ENCODE measurements at regions not wholly inside any gene's neighbourhood (a gene's known extent, or its start where the extent isn't known, plus 50 kb on each side); places are given as distances from the start of the nearest gene placed in this dataset.
A peak's percentile ranks its signal among the peaks of the same experiment; 100 is the strongest.
"Not testable (repeated sequence)": the region's sequence is repeated elsewhere in the genome, so short reads cannot be mapped to it uniquely, and the experiment has no call there.

GRCh38 chr2:64910972-64911433, 78.2 kb upstream of the SLC1A4 start:
- no peaks in the 10 kb centered on the region for H3K9me3 Mint-ChIP-seq
- peaks cover 11% of the 10 kb centered on the region for H3K27me3 Mint-ChIP-seq (ENCODE audit: low read depth)
- no peak overlapping the region for H3K4me3 Mint-ChIP-seq
- no peaks in the 10 kb centered on the region for H3K36me3 Mint-ChIP-seq (ENCODE audit: low read depth)
- H3K27ac Mint-ChIP-seq, result no peak overlapping the region
- peaks cover 6% of the 10 kb centered on the region for H3K4me1 Mint-ChIP-seq (ENCODE audit: low read depth)

GRCh38 chr2:64913357-64913869, 75.8 kb upstream of the SLC1A4 start:
- no peak overlapping the region for H3K4me3 Mint-ChIP-seq
- H3K27ac Mint-ChIP-seq, result no peak overlapping the region
- no peaks in the 10 kb centered on the region for H3K9me3 Mint-ChIP-seq
- H3K27me3 Mint-ChIP-seq (ENCODE audit: low read depth), result peaks cover 4% of the 10 kb centered on the region
- H3K36me3 Mint-ChIP-seq (ENCODE audit: low read depth), result no peaks in the 10 kb centered on the region
- H3K4me1 Mint-ChIP-seq (ENCODE audit: low read depth), result peaks cover 15% of the 10 kb centered on the region

- H3K4me3 Mint-ChIP-seq, result no peak overlapping the region
- H3K4me1 Mint-ChIP-seq (ENCODE audit: low read depth), result peaks cover 20% of the 10 kb centered on the region
- no peaks in the 10 kb centered on the region for H3K36me3 Mint-ChIP-seq (ENCODE audit: low read depth)
- no peak overlapping the region for H3K27ac Mint-ChIP-seq
- H3K9me3 Mint-ChIP-seq, result no peaks in the 10 kb centered on the region
- no peaks in the 10 kb centered on the region for H3K27me3 Mint-ChIP-seq (ENCODE audit: low read depth)
Measured at GRCh38 chr2:64914247-64914646, 75.0 kb upstream of the SLC1A4 start.

- H3K4me3 Mint-ChIP-seq, result no peak overlapping the region
- H3K36me3 Mint-ChIP-seq (ENCODE audit: low read depth), result no peaks in the 10 kb centered on the region
Measured at GRCh38 chr2:64914735-64915509, 74.3 kb upstream of the SLC1A4 start.

GRCh38 chr2:64915510-64915900, 73.7 kb upstream of the SLC1A4 start:
- Mint-ChIP-seq H3K27ac (no peak overlapping the region), H3K36me3 (ENCODE audit: low read depth) (no peaks in the 10 kb centered on the region), H3K9me3 (no peaks in the 10 kb centered on the region), H3K4me1 (ENCODE audit: low read depth) (peaks cover 23% of the 10 kb centered on the region), H3K4me3 (no peak overlapping the region), H3K27me3 (ENCODE audit: low read depth) (no peaks in the 10 kb centered on the region)

More at GRCh38 chr2:64914735-64915509, 74.3 kb upstream of the SLC1A4 start:
- H3K27me3 Mint-ChIP-seq (ENCODE audit: low read depth), result no peaks in the 10 kb centered on the region
- no peaks in the 10 kb centered on the region for H3K9me3 Mint-ChIP-seq
- no peak overlapping the region for H3K27ac Mint-ChIP-seq
- H3K4me1 Mint-ChIP-seq (ENCODE audit: low read depth), result peaks cover 23% of the 10 kb centered on the region

GRCh38 chr2:64918220-64918886, 70.8 kb upstream of the SLC1A4 start:
- peaks cover 20% of the 10 kb centered on the region for H3K4me1 Mint-ChIP-seq (ENCODE audit: low read depth)
- peak overlapping the region; percentile 74 for H3K27ac Mint-ChIP-seq
- no peaks in the 10 kb centered on the region for H3K36me3 Mint-ChIP-seq (ENCODE audit: low read depth)
- H3K9me3 Mint-ChIP-seq, result no peaks in the 10 kb centered on the region
- H3K4me3 Mint-ChIP-seq, result peak overlapping the region; percentile 89
- no peaks in the 10 kb centered on the region for H3K27me3 Mint-ChIP-seq (ENCODE audit: low read depth)

- peaks cover 21% of the 10 kb centered on the region for H3K4me1 Mint-ChIP-seq (ENCODE audit: low read depth)
- peak overlapping the region; percentile 64 for H3K27ac Mint-ChIP-seq
- H3K4me3 Mint-ChIP-seq, result peak overlapping the region; percentile 56
- H3K36me3 Mint-ChIP-seq (ENCODE audit: low read depth), result no peaks in the 10 kb centered on the region
- peaks cover 5% of the 10 kb centered on the region for H3K9me3 Mint-ChIP-seq
- no peaks in the 10 kb centered on the region for H3K27me3 Mint-ChIP-seq (ENCODE audit: low read depth)
Measured at GRCh38 chr2:64919261-64919660, 69.9 kb upstream of the SLC1A4 start.

GRCh38 chr2:64922482-64923384, 66.5 kb upstream of the SLC1A4 start:
- Mint-ChIP-seq H3K36me3 (ENCODE audit: low read depth) (peaks cover 9% of the 10 kb centered on the region), H3K27me3 (ENCODE audit: low read depth) (no peaks in the 10 kb centered on the region), H3K27ac (no peak overlapping the region), H3K4me3 (no peak overlapping the region), H3K9me3 (peaks cover 23% of the 10 kb centered on the region), H3K4me1 (ENCODE audit: low read depth) (peaks cover 20% of the 10 kb centered on the region)

- H3K27me3 Mint-ChIP-seq (ENCODE audit: low read depth), result no peaks in the 10 kb centered on the region
- no peak overlapping the region for H3K27ac Mint-ChIP-seq
- peaks cover 14% of the 10 kb centered on the region for H3K4me1 Mint-ChIP-seq (ENCODE audit: low read depth)
- peaks cover 23% of the 10 kb centered on the region for H3K9me3 Mint-ChIP-seq
- H3K4me3 Mint-ChIP-seq, result no peak overlapping the region
- H3K36me3 Mint-ChIP-seq (ENCODE audit: low read depth), result peaks cover 9% of the 10 kb centered on the region
Measured at GRCh38 chr2:64923385-64923710, 65.9 kb upstream of the SLC1A4 start.

GRCh38 chr2:64924170-64924934, 64.8 kb upstream of the SLC1A4 start:
- Mint-ChIP-seq H3K4me3 (no peak overlapping the region), H3K36me3 (ENCODE audit: low read depth) (peaks cover 9% of the 10 kb centered on the region), H3K27me3 (ENCODE audit: low read depth) (peaks cover 5% of the 10 kb centered on the region), H3K27ac (no peak overlapping the region), H3K9me3 (peaks cover 23% of the 10 kb centered on the region), H3K4me1 (ENCODE audit: low read depth) (peaks cover 6% of the 10 kb centered on the region)

GRCh38 chr2:64925930-64926722, 63.1 kb upstream of the SLC1A4 start:
- Mint-ChIP-seq H3K27me3 (ENCODE audit: low read depth) (peaks cover 17% of the 10 kb centered on the region), H3K9me3 (peaks cover 23% of the 10 kb centered on the region)
- not testable (repeated sequence) for H3K36me3 Mint-ChIP-seq (ENCODE audit: low read depth); H3K4me1 Mint-ChIP-seq (ENCODE audit: low read depth); H3K27ac Mint-ChIP-seq; H3K4me3 Mint-ChIP-seq

GRCh38 chr2:64928813-64929212, 60.4 kb upstream of the SLC1A4 start:
- peaks cover 4% of the 10 kb centered on the region for H3K4me1 Mint-ChIP-seq (ENCODE audit: low read depth)
- peaks cover 9% of the 10 kb centered on the region for H3K36me3 Mint-ChIP-seq (ENCODE audit: low read depth)
- H3K27ac Mint-ChIP-seq, result no peak overlapping the region
- H3K27me3 Mint-ChIP-seq (ENCODE audit: low read depth), result peaks cover 39% of the 10 kb centered on the region
- no peak overlapping the region for H3K4me3 Mint-ChIP-seq
- H3K9me3 Mint-ChIP-seq, result peaks cover 23% of the 10 kb centered on the region

- Mint-ChIP-seq H3K4me3 (no peak overlapping the region), H3K9me3 (peaks cover 18% of the 10 kb centered on the region), H3K36me3 (ENCODE audit: low read depth) (peaks cover 9% of the 10 kb centered on the region), H3K27me3 (ENCODE audit: low read depth) (peaks cover 41% of the 10 kb centered on the region), H3K4me1 (ENCODE audit: low read depth) (peaks cover 2% of the 10 kb centered on the region), H3K27ac (no peak overlapping the region)
Measured at GRCh38 chr2:64929333-64929732, 59.9 kb upstream of the SLC1A4 start.

Data from T-helper 1 cell treated with Interleukin-12 subunit alpha and Interleukin-12 subunit beta and Interleukin-4 antibody, amounts not matched to agents 30 μg/mL and 1 μg/mL, for 36 hours (primary cell).